ENCODE measurements at regions not wholly inside any gene's neighbourhood (a gene's known extent, or its start where the extent isn't known, plus 50 kb on each side); places are given as distances from the start of the nearest gene placed in this dataset.

DNA sequence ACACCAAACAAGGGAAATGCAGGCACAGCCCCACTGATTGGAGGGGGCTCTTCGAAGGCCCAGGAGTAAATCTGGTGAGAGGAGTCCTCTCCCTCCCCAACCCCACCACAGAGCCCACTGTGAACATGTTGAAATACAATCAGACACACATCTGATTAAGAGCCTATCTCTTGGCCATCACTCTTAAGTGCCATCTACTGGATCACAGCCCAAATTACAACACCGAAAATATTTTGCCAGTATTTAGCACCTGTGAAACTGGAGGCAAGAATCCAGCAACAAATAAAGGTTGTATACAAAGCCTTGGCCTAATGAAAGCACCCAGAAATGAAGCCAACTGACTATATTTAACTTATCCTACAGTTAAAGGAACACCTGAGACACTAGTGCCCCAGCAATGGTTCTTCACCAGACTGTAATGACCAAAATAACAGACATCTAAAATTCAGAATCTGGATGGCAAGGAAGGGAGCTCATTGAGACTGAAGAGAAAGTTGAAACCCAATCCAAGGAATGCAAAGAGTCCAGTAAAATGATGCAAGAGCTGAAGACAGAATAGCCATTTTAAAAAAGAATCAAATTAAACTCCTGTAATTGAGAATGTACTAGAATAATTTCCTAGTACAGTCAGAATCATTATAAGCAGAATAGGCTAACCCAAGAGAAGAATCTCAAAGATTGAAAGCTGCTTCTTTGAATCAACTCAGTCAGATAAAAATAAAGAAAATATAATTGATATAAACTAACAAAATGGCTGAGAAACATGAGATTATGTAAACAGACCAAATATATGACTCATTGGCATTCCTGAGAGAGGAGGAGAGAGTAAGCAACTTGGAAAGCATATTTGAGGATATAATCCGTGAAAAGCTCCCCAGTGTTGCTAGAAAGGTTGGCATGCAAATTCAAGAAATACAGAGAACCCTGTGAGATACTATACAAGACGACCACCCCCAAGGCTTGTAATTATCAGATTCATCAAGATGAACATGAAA, 1117.0 kb downstream of the FLRT2 start:
- H3K4me3 ChIP-seq (ENCODE audit: insufficient read depth, low read depth, low read length) = no peak overlapping the region
- in situ Hi-C loops (cut with MboI; ENCODE audit: low sequenced_read_pairs) = no loop called here
- no peaks in the 10 kb centered on the region for H3K9me1 ChIP-seq (ENCODE audit: insufficient read depth, low read length)
- ATAC-seq (ENCODE audit: low read depth) (peak; percentile 87), DNase-seq (peak; percentile 70)
- no peaks in the 10 kb centered on the region for H3K36me3 ChIP-seq (ENCODE audit: control insufficient read depth, insufficient read depth, low read length)
- dilution Hi-C loops (cut with HindIII; ENCODE audit: low sequenced_read_pairs, unreplicated experiment) = no loop called here
- no peaks in the 10 kb centered on the region for H3K79me1 ChIP-seq (ENCODE audit: low read depth in 1 of 2, low read length in 2 of 2)
- no TSS peak for BruUV-seq (replicated peaks)
- TF ChIP-seq, protein P1, sequence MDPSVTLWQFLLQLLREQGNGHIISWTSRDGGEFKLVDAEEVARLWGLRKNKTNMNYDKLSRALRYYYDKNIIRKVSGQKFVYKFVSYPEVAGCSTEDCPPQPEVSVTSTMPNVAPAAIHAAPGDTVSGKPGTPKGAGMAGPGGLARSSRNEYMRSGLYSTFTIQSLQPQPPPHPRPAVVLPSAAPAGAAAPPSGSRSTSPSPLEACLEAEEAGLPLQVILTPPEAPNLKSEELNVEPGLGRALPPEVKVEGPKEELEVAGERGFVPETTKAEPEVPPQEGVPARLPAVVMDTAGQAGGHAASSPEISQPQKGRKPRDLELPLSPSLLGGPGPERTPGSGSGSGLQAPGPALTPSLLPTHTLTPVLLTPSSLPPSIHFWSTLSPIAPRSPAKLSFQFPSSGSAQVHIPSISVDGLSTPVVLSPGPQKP (IDR thresholded peaks at IDR 0.05; ENCODE audit: borderline replicate concordance, low read depth, low read length) = no peak
- TF ChIP-seq SMC3 (IDR thresholded peaks at IDR 0.05; ENCODE audit: low read depth, low read length) (no peak), CHD1 (IDR thresholded peaks at IDR 0.05; ENCODE audit: low read depth, low read length) (no peak), MAFK (IDR thresholded peaks at IDR 0.05; ENCODE audit: low read depth, low read length) (no peak), RFX5 (IDR thresholded peaks at IDR 0.05; ENCODE audit: low read depth, low read length) (no peak), FOS (IDR thresholded peaks at IDR 0.05; ENCODE audit: low read depth, low read length) (peak; percentile 28; the same call in 1 of the 2 replicates), POLR2A (IDR thresholded peaks at IDR 0.05; ENCODE audit: low read depth, low read length) (no peak), CEBPB (IDR thresholded peaks at IDR 0.05; ENCODE audit: low read depth, low read length) (peak; percentile 70)
- TF ChIP-seq, protein P2, sequence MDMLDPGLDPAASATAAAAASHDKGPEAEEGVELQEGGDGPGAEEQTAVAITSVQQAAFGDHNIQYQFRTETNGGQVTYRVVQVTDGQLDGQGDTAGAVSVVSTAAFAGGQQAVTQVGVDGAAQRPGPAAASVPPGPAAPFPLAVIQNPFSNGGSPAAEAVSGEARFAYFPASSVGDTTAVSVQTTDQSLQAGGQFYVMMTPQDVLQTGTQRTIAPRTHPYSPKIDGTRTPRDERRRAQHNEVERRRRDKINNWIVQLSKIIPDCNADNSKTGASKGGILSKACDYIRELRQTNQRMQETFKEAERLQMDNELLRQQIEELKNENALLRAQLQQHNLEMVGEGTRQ (IDR thresholded peaks at IDR 0.05; ENCODE audit: low read depth, low read length) = no peak
- H3K9ac ChIP-seq (ENCODE audit: low read depth, low read length) = no peak overlapping the region
- H2AK9ac ChIP-seq (replicated peaks; ENCODE audit: low read depth, low read length, poor library complexity) = no peak overlapping the region
- intact Hi-C loops (cut with micrococcal nuclease) = no loop called here
- peak overlapping the region; percentile 78 for H3K23ac ChIP-seq (ENCODE audit: low read depth, low read length)
- H2BK15ac ChIP-seq (ENCODE audit: low read depth, low read length) = peak overlapping the region; percentile 81
- no CpG with 5 or more reads among the region's 4 CpGs for WGBS, 2 experiments (ENCODE audit: extremely low coverage in 2 of 2, insufficient read length in 1 of 2)
- peak overlapping the region; percentile 85 for H4K91ac ChIP-seq (ENCODE audit: insufficient read depth, low read depth, low read length)
- H2BK5ac ChIP-seq (ENCODE audit: low read depth, low read length, poor library complexity, severe bottlenecking) = peak overlapping the region; percentile 84
- H3K9me3 ChIP-seq (ENCODE audit: control insufficient read depth, insufficient read depth, low read length) = no peaks in the 10 kb centered on the region
- peak overlapping the region; percentile 51 to 71 for H4K8ac ChIP-seq (ENCODE audit: low read depth in 2 of 2, low read length in 2 of 2)
- H3K27me3 ChIP-seq (ENCODE audit: control insufficient read depth, insufficient read depth, low read length) = no peaks in the 10 kb centered on the region
- peak overlapping the region; percentile 37 for H2AFZ ChIP-seq (replicated peaks; ENCODE audit: low read length, poor library complexity)
- H3K4me1 ChIP-seq (ENCODE audit: control insufficient read depth, insufficient read depth, low read length) = no peaks in the 10 kb centered on the region; the same call in 1 of the 2 replicates
- ChIA-PET CTCF (interaction anchor here (0.6 to 0.7 kb wide), 2 partner anchors 20 to 207 kb away, joined by 3 to 5 read pairs; no protein-coding TSS in a partner anchor), POLR2A (ENCODE audit: unreplicated experiment) (no interaction called here)
- peak overlapping the region; percentile 90 for H3K4ac ChIP-seq (ENCODE audit: low read depth, low read length)
- peak overlapping the region; percentile 74; the same call in 1 of the 2 replicates for H3K56ac ChIP-seq (ENCODE audit: extremely low read depth, insufficient read depth, low read length)
- 0 out of 2 replicates have a peak overlapping the region, but pooled peaks have one; percentile 1 for H3K27ac ChIP-seq (ENCODE audit: insufficient read depth, low read length)
- H2AK5ac ChIP-seq (ENCODE audit: low read depth, low read length) = peak overlapping the region; percentile 96
- no peak overlapping the region; the same call in 1 of the 2 replicates for H3K4me2 ChIP-seq (ENCODE audit: low read depth, low read length)
- H3K18ac ChIP-seq (ENCODE audit: low read depth, low read length) = peak overlapping the region; percentile 70; the same call in 1 of the 2 replicates
- H2BK120ac ChIP-seq (ENCODE audit: low read depth, low read length) = peak overlapping the region; percentile 95
- H3K14ac ChIP-seq (replicated peaks; ENCODE audit: low read depth, low read length) = peak overlapping the region; percentile 74
- peak overlapping the region; percentile 93 for H2BK20ac ChIP-seq (ENCODE audit: low read depth, low read length)
- H4K5ac ChIP-seq (ENCODE audit: low read depth, low read length) = peak overlapping the region; percentile 21; the same call in 1 of the 2 replicates
- H4K20me1 ChIP-seq (ENCODE audit: insufficient read depth, low read length) = no peaks in the 10 kb centered on the region

All from IMR-90 (cell line).